Loucy (cell line): ENCODE measurements at regions not wholly inside any gene's neighbourhood (a gene's known extent, or its start where the extent isn't known, plus 50 kb on each side); places are given as distances from the start of the nearest gene placed in this dataset.
A peak's percentile ranks its signal among the peaks of the same experiment; 100 is the strongest.

Experiments used
- H2AFZ ChIP-seq: fragments of 200-600 bp; sonication (generic); 2 replicates; pipeline ENCODE4 v1.6.0; 2016; ENCODE audit warnings: antibody characterized with exemption, mild to moderate bottlenecking, low read length, moderate library complexity
- H3F3A ChIP-seq: fragments of 200-600 bp; 2 replicates; pipeline ENCODE4 v1.6.0; 2016; ENCODE audit warnings: antibody characterized with exemption, low read depth, mild to moderate bottlenecking
- H3K27me3 ChIP-seq: fragments of 200-600 bp; sonication (generic); 2 replicates; pipeline ENCODE4 v1.6.1; 2014; ENCODE audit warnings: low read length, mild to moderate bottlenecking; ENCODE audit not compliant: insufficient read depth, poor library complexity, severe bottlenecking
- H3K36me3 ChIP-seq: fragments of 200-600 bp; sonication (generic); 2 replicates; pipeline ENCODE4 v1.6.1; 2016; ENCODE audit warnings: low read length; ENCODE audit not compliant: insufficient read depth
- H3K4me1 ChIP-seq: fragments of 200-600 bp; sonication (generic); 2 replicates; pipeline ENCODE4 v1.5.1; 2014; ENCODE audit warnings: low read length, mild to moderate bottlenecking; ENCODE audit not compliant: insufficient read depth, poor library complexity, severe bottlenecking
- H3K4me2 ChIP-seq: fragments of 200-600 bp; sonication (generic); 2 replicates; pipeline ENCODE4 v1.6.0; 2014; ENCODE audit warnings: antibody characterized with exemption, low read length, low read depth, mild to moderate bottlenecking; ENCODE audit not compliant: poor library complexity, severe bottlenecking
- H3K4me3 ChIP-seq: fragments of 200-600 bp; sonication (generic); 2 replicates; pipeline ENCODE4 v1.5.1; 2014; ENCODE audit warnings: low read length, mild to moderate bottlenecking, mixed read lengths; ENCODE audit not compliant: poor library complexity, severe bottlenecking
- H3K79me2 ChIP-seq: fragments of 200-600 bp; sonication (generic); 2 replicates; pipeline ENCODE4 v1.6.1; 2014; ENCODE audit warnings: low read length; ENCODE audit not compliant: insufficient read depth
- H3K9ac ChIP-seq: fragments of 200-600 bp; sonication (generic); 2 replicates; pipeline ENCODE4 v1.6.0; 2014; ENCODE audit warnings: mild to moderate bottlenecking, low read depth, low read length, moderate library complexity; ENCODE audit not compliant: poor library complexity, severe bottlenecking
- H3K9me2 ChIP-seq: fragments of 200-600 bp; sonication (generic); replicated peaks from 2 replicates; pipeline ENCODE4 v1.6.1; 2016; ENCODE audit warnings: low read depth, low read length, mixed read lengths
- H3K9me3 ChIP-seq: fragments of 200-600 bp; sonication (generic); 2 replicates; pipeline ENCODE4 v1.6.1; 2014; ENCODE audit warnings: mild to moderate bottlenecking, antibody characterized with exemption, low read length, low read depth; ENCODE audit not compliant: insufficient read depth
- H4K20me1 ChIP-seq: fragments of 200-600 bp; sonication (generic); 2 replicates; pipeline ENCODE4 v1.6.0; 2014; ENCODE audit warnings: antibody characterized with exemption, low read length, mild to moderate bottlenecking; ENCODE audit not compliant: insufficient read depth, poor library complexity, severe bottlenecking
- CTCF ChIP-seq: fragments of 200-600 bp; sonication (generic); conservative IDR thresholded peaks from 2 replicates; pipeline ENCODE4 v1.5.1; 2014; ENCODE audit warnings: mild to moderate bottlenecking, antibody characterized with exemption, low read length
- EZH2phosphoT487 ChIP-seq: fragments of 200-600 bp; IDR thresholded peaks from 2 replicates; pipeline ENCODE4 v1.6.1; 2018; ENCODE audit warnings: antibody characterized with exemption, mild to moderate bottlenecking, moderate library complexity, borderline replicate concordance

- no peak overlapping the region for H3K4me3 ChIP-seq
These were observed 108.1 kb upstream of the SLC1A4 start for GRCh38 chr2:64881037-64881492.

GRCh38 chr2:64887565-64887964, 101.6 kb upstream of the SLC1A4 start:
- Histone ChIP-seq H3K4me2 (no peak overlapping the region), H3K4me1 (no peaks in the 10 kb centered on the region), H3K36me3 (no peaks in the 10 kb centered on the region), H3K9ac (no peak overlapping the region), H3K9me2 (no peaks in the 10 kb centered on the region), H3K79me2 (no peaks in the 10 kb centered on the region), H3K27me3 (no peaks in the 10 kb centered on the region), H2AFZ (no peak overlapping the region), H3K9me3 (no peaks in the 10 kb centered on the region), H4K20me1 (no peaks in the 10 kb centered on the region), H3K4me3 (no peak overlapping the region), H3F3A (no peaks in the 10 kb centered on the region)
- TF ChIP-seq EZH2phosphoT487: no peak
- no peak for TF ChIP-seq CTCF

More at GRCh38 chr2:64881037-64881492, 108.1 kb upstream of the SLC1A4 start:
- Histone ChIP-seq H2AFZ (no peak overlapping the region; the same call in 1 of the 2 replicates), H3K4me2 (no peak overlapping the region), H3K9ac (no peak overlapping the region), H3F3A (no peaks in the 10 kb centered on the region), H3K4me1 (peaks cover 4% of the 10 kb centered on the region), H3K9me2 (no peaks in the 10 kb centered on the region), H3K36me3 (no peaks in the 10 kb centered on the region), H3K9me3 (no peaks in the 10 kb centered on the region), H3K79me2 (no peaks in the 10 kb centered on the region), H3K27me3 (no peaks in the 10 kb centered on the region), H4K20me1 (no peaks in the 10 kb centered on the region)
- no peak for TF ChIP-seq CTCF
- no peak for TF ChIP-seq EZH2phosphoT487

- Histone ChIP-seq H3F3A (no peaks in the 10 kb centered on the region), H3K9me2 (no peaks in the 10 kb centered on the region), H3K9me3 (no peaks in the 10 kb centered on the region), H4K20me1 (no peaks in the 10 kb centered on the region), H2AFZ (no peak overlapping the region), H3K9ac (no peak overlapping the region), H3K79me2 (no peaks in the 10 kb centered on the region), H3K36me3 (no peaks in the 10 kb centered on the region), H3K4me1 (no peaks in the 10 kb centered on the region), H3K4me3 (no peak overlapping the region), H3K27me3 (no peaks in the 10 kb centered on the region), H3K4me2 (no peak overlapping the region)
- TF ChIP-seq CTCF (0 out of 2 replicates have a peak, but pooled peaks have one; percentile 17), EZH2phosphoT487 (no peak)
These were observed 100.4 kb upstream of the SLC1A4 start for GRCh38 chr2:64888591-64889309.
